SK-N-MC (cell line): ENCODE measurements at regions not wholly inside any gene's neighbourhood (a gene's known extent, or its start where the extent isn't known, plus 50 kb on each side); places are given as distances from the start of the nearest gene placed in this dataset.

Experiments
- EZH2 ChIP-seq: fragments of 200-600 bp; sonication (generic); IDR thresholded peaks from one replicate; pipeline ENCODE4 v1.6.1; 2017; ENCODE audit warnings: antibody characterized with exemption
- FOXP2 ChIP-seq: optimal IDR thresholded peaks from 2 replicates; pipeline ENCODE3; 2011; ENCODE audit warnings: mild to moderate bottlenecking, moderate library complexity; ENCODE audit not compliant: insufficient read depth; ENCODE audit errors: extremely low read length, control extremely low read depth
- POLR2AphosphoS5 ChIP-seq: IDR thresholded peaks from 2 replicates; pipeline ENCODE4 v1.6.1; 2012; ENCODE audit warnings: mild to moderate bottlenecking, low read depth, low read length, borderline replicate concordance

- TF ChIP-seq POLR2AphosphoS5 (no peak), EZH2 (no peak), FOXP2 (no peak)
Measured at GRCh38 chr11:41849250-41849649, 389.8 kb upstream of the LRRC4C start.
